ENCODE measurements at regions not wholly inside any gene's neighbourhood (a gene's known extent, or its start where the extent isn't known, plus 50 kb on each side); places are given as distances from the start of the nearest gene placed in this dataset.

DNA sequence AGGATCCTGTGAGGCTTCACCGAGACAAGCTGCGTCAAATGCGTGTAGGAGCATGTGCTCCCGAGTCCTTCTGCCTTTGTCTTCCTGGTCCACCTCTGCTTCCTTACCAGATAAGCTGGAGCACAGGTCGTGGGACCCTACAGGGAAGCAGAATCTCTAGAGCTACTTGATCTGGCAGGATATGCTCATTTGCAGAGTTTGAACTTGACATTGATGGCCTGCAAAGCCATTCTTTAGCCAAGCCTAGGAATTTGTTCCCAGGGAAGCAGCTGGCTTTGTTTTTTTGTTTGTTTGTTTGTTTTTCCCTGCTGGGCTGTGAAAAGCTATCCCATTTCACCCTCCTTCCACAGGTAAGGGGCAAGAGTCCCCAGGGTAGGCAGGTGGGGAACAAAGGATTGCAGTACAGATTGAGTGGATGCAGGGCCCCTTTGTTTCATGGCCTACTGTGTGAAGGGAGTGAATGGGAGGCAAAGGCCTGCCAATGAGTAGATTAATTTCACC lies 200.0 kb upstream of the BMPER start:
- TF ChIP-seq POLR2AphosphoS5 (IDR thresholded peaks at IDR 0.05; ENCODE audit: low read depth, low read length) (no peak), RAD21 (IDR thresholded peaks at IDR 0.05; ENCODE audit: low read depth) (no peak), CTCF (IDR thresholded peaks at IDR 0.05 in 2 of 3, conservative IDR thresholded peaks at IDR 0.05 in 1 of 3; ENCODE audit: borderline replicate concordance in 1 of 3, insufficient read depth in 1 of 3, low read depth in 2 of 3, low read length in 2 of 3) (no peak), TCF7L2 (IDR thresholded peaks at IDR 0.05; ENCODE audit: borderline replicate concordance, extremely low read depth, insufficient read depth, insufficient read length) (no peak), POLR2A (IDR thresholded peaks at IDR 0.05; ENCODE audit: borderline replicate concordance, extremely low read depth, insufficient read depth, insufficient read length) (no peak), SRF (IDR thresholded peaks at IDR 0.05; ENCODE audit: low read depth) (no peak), EZH2 (IDR thresholded peaks at IDR 0.05) (no peak)
- TF ChIP-seq, protein P1, sequence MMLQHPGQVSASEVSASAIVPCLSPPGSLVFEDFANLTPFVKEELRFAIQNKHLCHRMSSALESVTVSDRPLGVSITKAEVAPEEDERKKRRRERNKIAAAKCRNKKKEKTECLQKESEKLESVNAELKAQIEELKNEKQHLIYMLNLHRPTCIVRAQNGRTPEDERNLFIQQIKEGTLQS (IDR thresholded peaks at IDR 0.05): no peak

All from HCT116 (cell line).